Right atrium auricular region (tissue), 2 donors: ENCODE measurements at regions not wholly inside any gene's neighbourhood (a gene's known extent, or its start where the extent isn't known, plus 50 kb on each side); places are given as distances from the start of the nearest gene placed in this dataset.

ENCODE experiments used
- DNase-seq: peaks from one replicate; pipeline ENCODE4 v3.0.0-alpha.2; 2019; ENCODE audit warnings: low spot score
- H3K27ac ChIP-seq, 2 donors: fragments of 200-600 bp; sonication (generic); 1 replicate in 1 of 2; 2 replicates in 1 of 2; pipeline ENCODE4 v1.5.1; 2016 to 2019
- H3K27me3 ChIP-seq, 2 donors: fragments of 200-600 bp; sonication (generic); one replicate each; pipeline versions ENCODE4 v1.5.1 to v1.6.0; 2017 to 2019
- H3K36me3 ChIP-seq: fragments of 200-600 bp; sonication (generic); one replicate; pipeline ENCODE4 v1.5.1; 2016
- H3K4me1 ChIP-seq, 2 donors: fragments of 200-600 bp; sonication (generic); one replicate each; pipeline versions ENCODE4 v1.5.1 to v1.6.0; 2017 to 2019
- H3K4me3 ChIP-seq, 2 donors: fragments of 200-600 bp; sonication (generic); 1 replicate in 1 of 2; 2 replicates in 1 of 2; pipeline ENCODE4 v1.5.1; 2017 to 2019; ENCODE audit warnings: mild to moderate bottlenecking in 1 of 2, moderate library complexity in 1 of 2
- H3K9me3 ChIP-seq, 2 donors: fragments of 200-600 bp; sonication (generic); one replicate each; pipeline ENCODE4 v1.5.1; 2019
- TF ChIP-seq, protein P1 (sequence below), 2 donors: fragments of 200-600 bp; sonication (generic); IDR thresholded peaks; one replicate each; pipeline ENCODE4 v1.5.1; 2019; ENCODE audit warnings: antibody characterized with exemption in 2 of 2

DNA sequence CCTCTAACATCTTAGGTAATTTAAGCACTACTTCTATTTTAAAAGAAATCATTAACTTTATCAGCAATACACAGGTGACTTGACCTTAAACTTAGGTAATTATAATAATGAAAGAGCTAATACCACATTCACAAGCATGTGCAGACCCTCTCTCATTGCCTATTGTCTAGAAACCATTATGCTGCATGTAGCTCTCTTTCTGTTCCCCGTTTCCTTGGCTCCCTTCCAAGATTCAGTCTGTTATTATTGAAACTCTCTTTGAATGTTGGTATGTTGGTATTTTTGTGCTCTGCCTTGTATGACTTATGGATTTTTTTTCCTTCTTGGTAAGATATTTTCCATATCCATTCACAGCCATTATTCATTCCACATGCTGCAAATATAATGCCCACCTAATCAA, 201.2 kb downstream of the CDCA7 start:
- Histone ChIP-seq H3K4me3 (no peak overlapping the region), H3K4me1 (no peaks in the 10 kb centered on the region), H3K36me3 (no peaks in the 10 kb centered on the region), H3K9me3 (no peaks in the 10 kb centered on the region), H3K27ac (no peak overlapping the region), H3K27me3 (no peaks in the 10 kb centered on the region)
- no peak for DNase-seq
- TF ChIP-seq, protein P1, sequence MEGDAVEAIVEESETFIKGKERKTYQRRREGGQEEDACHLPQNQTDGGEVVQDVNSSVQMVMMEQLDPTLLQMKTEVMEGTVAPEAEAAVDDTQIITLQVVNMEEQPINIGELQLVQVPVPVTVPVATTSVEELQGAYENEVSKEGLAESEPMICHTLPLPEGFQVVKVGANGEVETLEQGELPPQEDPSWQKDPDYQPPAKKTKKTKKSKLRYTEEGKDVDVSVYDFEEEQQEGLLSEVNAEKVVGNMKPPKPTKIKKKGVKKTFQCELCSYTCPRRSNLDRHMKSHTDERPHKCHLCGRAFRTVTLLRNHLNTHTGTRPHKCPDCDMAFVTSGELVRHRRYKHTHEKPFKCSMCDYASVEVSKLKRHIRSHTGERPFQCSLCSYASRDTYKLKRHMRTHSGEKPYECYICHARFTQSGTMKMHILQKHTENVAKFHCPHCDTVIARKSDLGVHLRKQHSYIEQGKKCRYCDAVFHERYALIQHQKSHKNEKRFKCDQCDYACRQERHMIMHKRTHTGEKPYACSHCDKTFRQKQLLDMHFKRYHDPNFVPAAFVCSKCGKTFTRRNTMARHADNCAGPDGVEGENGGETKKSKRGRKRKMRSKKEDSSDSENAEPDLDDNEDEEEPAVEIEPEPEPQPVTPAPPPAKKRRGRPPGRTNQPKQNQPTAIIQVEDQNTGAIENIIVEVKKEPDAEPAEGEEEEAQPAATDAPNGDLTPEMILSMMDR (IDR thresholded peaks at IDR 0.05), result no peak

DNA sequence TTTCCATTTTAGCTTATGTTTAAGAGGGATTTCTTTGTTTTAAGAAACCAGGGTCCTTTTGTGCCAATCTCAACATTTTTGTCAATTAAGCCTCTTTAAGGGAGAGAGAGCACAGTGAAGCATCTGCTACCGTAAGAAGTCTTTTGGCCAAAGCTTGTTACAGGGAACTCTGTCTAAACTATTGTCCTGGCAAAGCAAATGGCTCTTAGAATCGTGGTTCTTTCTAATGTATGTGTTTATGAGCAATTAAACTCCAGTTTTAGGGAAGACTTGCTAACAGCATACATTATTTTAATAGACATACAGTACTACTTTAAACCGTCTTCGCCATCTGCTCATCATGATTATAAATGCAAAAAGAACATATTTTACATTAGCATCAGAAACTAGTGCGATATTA, 202.1 kb downstream of the CDCA7 start:
- H3K36me3 ChIP-seq, result no peaks in the 10 kb centered on the region
- H3K4me3 ChIP-seq, result no peak overlapping the region
- TF ChIP-seq, protein P1 (IDR thresholded peaks at IDR 0.05), result no peak
- DNase-seq, result no peak
- H3K27me3 ChIP-seq, result no peaks in the 10 kb centered on the region
- H3K27ac ChIP-seq, result no peak overlapping the region
- no peaks in the 10 kb centered on the region for H3K4me1 ChIP-seq
- H3K9me3 ChIP-seq, result no peaks in the 10 kb centered on the region

DNA sequence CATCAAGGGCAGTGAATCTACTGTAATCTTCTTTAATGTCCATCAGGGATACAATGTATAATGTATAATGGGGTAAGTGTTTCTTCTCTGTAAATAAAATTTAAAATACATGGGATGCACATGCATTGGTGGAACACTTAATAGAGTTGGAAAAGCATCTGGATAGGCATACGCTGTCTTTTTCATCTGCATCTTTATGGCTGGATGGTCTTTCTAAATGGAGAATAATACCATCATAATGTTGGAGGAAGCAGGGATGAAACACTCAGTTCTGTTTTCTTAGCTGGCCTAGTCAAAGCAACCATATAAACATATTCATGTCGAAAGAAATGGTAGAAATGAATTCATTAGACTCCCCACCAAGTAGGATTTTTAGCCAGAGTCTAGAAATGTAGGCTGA, 202.8 kb downstream of the CDCA7 start:
- Histone ChIP-seq H3K4me1 (no peaks in the 10 kb centered on the region), H3K9me3 (no peaks in the 10 kb centered on the region), H3K27ac (no peak overlapping the region), H3K4me3 (no peak overlapping the region), H3K27me3 (no peaks in the 10 kb centered on the region), H3K36me3 (no peaks in the 10 kb centered on the region)
- no peak for DNase-seq
- TF ChIP-seq, protein P1 (IDR thresholded peaks at IDR 0.05), result no peak

DNA sequence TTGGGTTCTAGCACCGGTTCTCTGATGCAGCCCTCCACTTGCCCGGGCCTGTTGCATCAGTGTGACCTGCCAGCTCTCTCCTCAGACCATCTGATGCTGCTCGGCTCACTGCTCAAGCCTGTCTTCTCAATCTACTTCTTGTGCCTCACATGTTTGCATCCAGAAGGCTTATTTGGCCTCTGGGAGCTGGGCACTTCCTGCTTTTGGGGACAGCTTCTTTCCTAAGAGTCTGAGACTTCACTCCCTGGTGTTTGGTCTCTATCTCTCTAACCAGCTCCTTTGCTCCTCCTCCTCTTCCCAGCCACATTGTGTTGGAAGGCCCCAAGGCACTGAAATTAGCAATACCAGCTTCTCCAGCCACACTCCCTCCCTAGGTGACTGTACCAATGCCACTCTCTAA, 212.8 kb downstream of the CDCA7 start:
- Histone ChIP-seq H3K4me3 (no peak overlapping the region), H3K27ac (no peak overlapping the region), H3K4me1 (peaks cover 0 to 12% of the 10 kb centered on the region in 2 donors), H3K9me3 (no peaks in the 10 kb centered on the region), H3K27me3 (no peaks in the 10 kb centered on the region), H3K36me3 (no peaks in the 10 kb centered on the region)
- no peak for DNase-seq
- TF ChIP-seq, protein P1 (IDR thresholded peaks at IDR 0.05), result no peak

DNA sequence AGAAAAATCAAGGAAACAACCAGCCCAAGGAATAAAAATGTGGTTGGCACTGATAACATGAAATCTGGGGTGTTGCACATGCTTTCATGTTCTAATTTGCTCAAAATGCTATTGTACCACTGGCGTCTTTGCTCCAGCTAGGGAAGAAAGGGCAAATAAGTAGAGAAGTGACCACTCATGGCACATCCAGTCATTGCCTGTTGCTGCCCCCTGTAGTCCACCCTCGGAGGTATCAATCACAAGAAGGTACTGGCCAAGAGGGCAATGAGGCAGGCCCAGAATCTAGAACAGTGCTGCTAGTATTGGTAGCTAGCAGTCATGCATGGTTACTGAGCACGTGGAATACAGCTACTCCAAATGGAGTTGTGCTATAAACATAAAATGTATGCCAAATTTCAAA, 213.4 kb downstream of the CDCA7 start:
- Histone ChIP-seq H3K36me3 (no peaks in the 10 kb centered on the region), H3K4me1 (peaks cover 0 to 12% of the 10 kb centered on the region in 2 donors), H3K4me3 (no peak overlapping the region), H3K27ac (no peak overlapping the region), H3K9me3 (no peaks in the 10 kb centered on the region), H3K27me3 (no peaks in the 10 kb centered on the region)
- DNase-seq, result no peak
- TF ChIP-seq, protein P1 (IDR thresholded peaks at IDR 0.05), result no peak

DNA sequence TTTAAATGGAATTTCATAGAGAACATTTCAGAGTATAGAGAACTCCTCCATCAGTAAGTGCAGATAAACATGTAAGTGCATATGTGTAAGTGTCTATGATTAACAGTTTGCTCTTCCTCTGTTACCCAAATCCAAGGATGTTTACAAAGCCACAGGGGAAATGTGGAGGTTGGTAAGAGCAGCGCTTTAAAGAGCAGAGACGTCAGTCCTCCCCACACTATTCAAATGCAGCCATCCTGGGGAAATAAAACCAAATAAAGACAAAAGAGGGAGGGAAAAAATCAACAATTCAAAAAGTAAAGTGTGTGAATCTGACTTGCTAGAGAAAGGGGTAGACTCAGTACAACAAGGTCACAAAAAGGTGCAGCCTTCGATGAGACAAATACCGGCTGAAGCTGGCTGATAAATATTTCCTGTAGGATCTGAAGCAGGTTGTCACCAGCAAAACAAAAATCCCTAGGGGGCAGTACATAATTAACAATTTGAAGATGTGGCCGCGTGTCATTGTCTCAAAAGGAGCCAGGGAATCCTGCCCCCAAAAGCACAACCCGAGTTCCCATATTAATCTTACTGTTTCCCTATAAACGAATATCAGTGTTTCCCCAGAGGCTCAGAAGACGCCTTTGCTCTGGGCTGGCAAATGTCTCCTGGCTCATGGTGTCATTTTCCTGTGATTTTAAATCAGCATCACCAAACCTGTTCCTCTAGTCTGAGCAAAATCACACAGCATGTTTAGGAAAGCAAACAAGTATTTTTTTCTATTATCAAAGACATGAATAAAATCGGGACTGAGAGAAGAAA, 216.5 kb downstream of the CDCA7 start:
- Histone ChIP-seq H3K9me3 (no peaks in the 10 kb centered on the region), H3K27me3 (no peaks in the 10 kb centered on the region), H3K4me1 (peaks cover 0 to 12% of the 10 kb centered on the region in 2 donors), H3K4me3 (no peak overlapping the region), H3K27ac (no peak overlapping the region), H3K36me3 (no peaks in the 10 kb centered on the region)
- no peak for DNase-seq
- TF ChIP-seq, protein P1 (IDR thresholded peaks at IDR 0.05), result peak in 1 of 2 donors; percentile 52
